GM23338 (cell line): ENCODE measurements at regions not wholly inside any gene's neighbourhood (a gene's known extent, or its start where the extent isn't known, plus 50 kb on each side); places are given as distances from the start of the nearest gene placed in this dataset.

Source experiments
- ATAC-seq: fragments of 200-7000 bp; cut with Tn5 transposase; 3 replicates; pipeline ENCODE4 v1.9.1; 2020
- DNase-seq: peaks from one replicate; pipeline ENCODE4 v3.0.0-alpha.2; 2015; ENCODE audit warnings: low spot score
- H2AFZ ChIP-seq: fragments of 200-600 bp; sonication (generic); 2 replicates; pipeline ENCODE4 v1.8.0; 2016; ENCODE audit warnings: antibody characterized with exemption, mild to moderate bottlenecking, moderate library complexity
- H3F3A ChIP-seq: fragments of 200-600 bp; sonication (generic); replicated peaks from 2 replicates; pipeline ENCODE4 v1.8.0; 2017; ENCODE audit warnings: antibody characterized with exemption, mixed run types, low read depth
- H3K27ac ChIP-seq: fragments of 200-600 bp; sonication (generic); 2 replicates; pipeline ENCODE4 v1.6.1; 2016; ENCODE audit warnings: low read depth
- H3K27me3 ChIP-seq: fragments of 200-600 bp; sonication (generic); 2 replicates; pipeline ENCODE4 v1.8.0; 2016; ENCODE audit warnings: mild to moderate bottlenecking, mixed run types, moderate library complexity; ENCODE audit not compliant: insufficient read depth
- H3K36me3 ChIP-seq: fragments of 200-600 bp; sonication (generic); 2 replicates; pipeline ENCODE4 v1.8.0; 2016; ENCODE audit warnings: mild to moderate bottlenecking; ENCODE audit not compliant: insufficient read depth
- H3K4me1 ChIP-seq: fragments of 200-600 bp; sonication (generic); 2 replicates; pipeline ENCODE4 v1.8.0; 2016; ENCODE audit warnings: mild to moderate bottlenecking, moderate library complexity; ENCODE audit not compliant: insufficient read depth
- H3K4me2 ChIP-seq: fragments of 200-600 bp; sonication (generic); 2 replicates; pipeline ENCODE4 v1.7.1; 2017; ENCODE audit warnings: mixed run types
- H3K4me3 ChIP-seq: fragments of 200-600 bp; sonication (generic); 2 replicates; pipeline ENCODE4 v1.6.1; 2016; ENCODE audit warnings: mixed run types
- H3K79me2 ChIP-seq: fragments of 200-600 bp; sonication (generic); replicated peaks from 2 replicates; pipeline ENCODE4 v1.8.0; 2017; ENCODE audit warnings: mild to moderate bottlenecking; ENCODE audit not compliant: insufficient read depth
- H3K9me2 ChIP-seq: fragments of 200-600 bp; sonication (generic); 2 replicates; pipeline ENCODE4 v1.8.0; 2017; ENCODE audit not compliant: insufficient read depth
- H4K20me1 ChIP-seq: fragments of 200-600 bp; sonication (generic); replicated peaks from 2 replicates; pipeline ENCODE4 v1.8.0; 2017; ENCODE audit warnings: mild to moderate bottlenecking; ENCODE audit not compliant: insufficient read depth
- H3K27ac Mint-ChIP-seq: 2 replicates; pipeline ENCODE4 v1.8.0; 2020; ENCODE audit warnings: inconsistent platforms, mild to moderate bottlenecking, moderate library complexity, mixed read lengths
- H3K27me3 Mint-ChIP-seq: 3 replicates; pipeline ENCODE4 v1.8.0; 2022; ENCODE audit warnings: low read depth, mild to moderate bottlenecking, moderate library complexity, mixed read lengths, inconsistent platforms; ENCODE audit not compliant: insufficient read depth, poor library complexity
- H3K36me3 Mint-ChIP-seq: 3 replicates; pipeline ENCODE4 v1.8.0; 2021; ENCODE audit warnings: low read depth, mild to moderate bottlenecking, inconsistent platforms, moderate library complexity, mixed read lengths
- H3K4me1 Mint-ChIP-seq: 3 replicates; pipeline ENCODE4 v1.8.0; 2020; ENCODE audit warnings: mild to moderate bottlenecking, inconsistent platforms, mixed read lengths
- H3K4me3 Mint-ChIP-seq: 3 replicates; pipeline ENCODE4 v1.8.0; 2021; ENCODE audit warnings: moderate library complexity, mild to moderate bottlenecking, inconsistent platforms, mixed read lengths
- H3K9me3 Mint-ChIP-seq: 3 replicates; pipeline ENCODE4 v1.8.0; 2020; ENCODE audit warnings: moderate library complexity, mild to moderate bottlenecking, inconsistent platforms, mixed read lengths
- CREB1 ChIP-seq: fragments of 250-450 bp; sonication (Bioruptor Pico); IDR thresholded peaks from 2 replicates; pipeline ENCODE4 v1.5.0; 2020; ENCODE audit warnings: low read depth, mild to moderate bottlenecking, moderate library complexity
- CTCF ChIP-seq, 2 experiments: fragments of 200-600 bp in 1 of 2; sonication (generic) in 1 of 2; conservative IDR thresholded peaks; 2 replicates each; pipeline versions ENCODE4 v1.5.1 to v1.6.1; 2016 to 2017; ENCODE audit warnings: antibody characterized with exemption in 2 of 2, low read depth in 2 of 2, mild to moderate bottlenecking in 2 of 2, moderate library complexity in 1 of 2
- ETS1 ChIP-seq: IDR thresholded peaks from 2 replicates; pipeline ENCODE4 v1.6.1; 2016; ENCODE audit warnings: antibody characterized with exemption
- EZH2 ChIP-seq: fragments of 200-600 bp; sonication (generic); IDR thresholded peaks from one replicate; pipeline ENCODE4 v1.8.0; 2017; ENCODE audit warnings: antibody characterized with exemption, mild to moderate bottlenecking, low read depth; ENCODE audit not compliant: unreplicated experiment
- EZH2phosphoT487 ChIP-seq: fragments of 200-600 bp; sonication (generic); IDR thresholded peaks from one replicate; pipeline ENCODE4 v1.8.1; 2018; ENCODE audit warnings: antibody characterized with exemption; ENCODE audit not compliant: unreplicated experiment
- JUNB ChIP-seq: IDR thresholded peaks from one replicate; pipeline ENCODE4 v1.6.1; 2016; ENCODE audit warnings: antibody characterized with exemption; ENCODE audit not compliant: unreplicated experiment
- NANOG ChIP-seq: IDR thresholded peaks from 2 replicates; pipeline ENCODE4 v1.6.1; 2016; ENCODE audit warnings: antibody characterized with exemption, borderline replicate concordance
- POLR2AphosphoS5 ChIP-seq: IDR thresholded peaks from 2 replicates; pipeline ENCODE4 v1.6.1; 2016; ENCODE audit warnings: antibody characterized with exemption, low read depth
- REST ChIP-seq: IDR thresholded peaks from one replicate; pipeline ENCODE4 v1.6.1; 2018; ENCODE audit warnings: antibody characterized with exemption; ENCODE audit not compliant: unreplicated experiment
- STAT1 ChIP-seq: IDR thresholded peaks from one replicate; pipeline ENCODE4 v1.6.1; 2016; ENCODE audit warnings: antibody characterized with exemption; ENCODE audit not compliant: unreplicated experiment
- ZNF114 ChIP-seq: fragments of 250-450 bp; sonication (Bioruptor Pico); IDR thresholded peaks from 2 replicates; pipeline ENCODE4 v1.5.0; 2020; ENCODE audit warnings: mild to moderate bottlenecking, moderate library complexity
- ZNF331 ChIP-seq: fragments of 250-450 bp; sonication (Bioruptor Pico); IDR thresholded peaks from 2 replicates; pipeline ENCODE4 v1.5.0; 2020; ENCODE audit warnings: low read depth, mild to moderate bottlenecking, moderate library complexity
- ZNF462 ChIP-seq: fragments of 250-450 bp; sonication (Bioruptor Pico); IDR thresholded peaks from 2 replicates; pipeline ENCODE4 v1.5.0; 2020; ENCODE audit warnings: mild to moderate bottlenecking, moderate library complexity

GRCh38 chr18:22545066-22545760 lies 127.5 kb upstream of the CTAGE1 start:
- Histone ChIP-seq H3K4me3 (no peak overlapping the region), H2AFZ (no peak overlapping the region), H3K9me2 (peaks cover 5% of the 10 kb centered on the region; the same call in 1 of the 2 replicates), H3K79me2 (no peaks in the 10 kb centered on the region), H3K36me3 (no peaks in the 10 kb centered on the region), H3K4me1 (peaks cover 4% of the 10 kb centered on the region; the same call in 1 of the 2 replicates), H3F3A (no peaks in the 10 kb centered on the region), H4K20me1 (no peaks in the 10 kb centered on the region), H3K27ac (no peak overlapping the region), H3K4me2 (no peak overlapping the region), H3K27me3 (no peaks in the 10 kb centered on the region)
- no peaks in the 10 kb centered on the region for H3K27me3 Mint-ChIP-seq
- no peak overlapping the region for H3K27ac Mint-ChIP-seq
- no peak for DNase-seq
- no peak for ATAC-seq
- no peak overlapping the region for H3K4me3 Mint-ChIP-seq
- H3K9me3 Mint-ChIP-seq, result no peaks in the 10 kb centered on the region; the same call in 2 of the 3 replicates
- peaks cover 6% of the 10 kb centered on the region; the same call in 2 of the 3 replicates for H3K4me1 Mint-ChIP-seq
- TF ChIP-seq ZNF331 (CRISPR knock-in tag), result no peak
- no peak for TF ChIP-seq JUNB
- no peak for TF ChIP-seq ZNF114 (CRISPR knock-in tag)
- no peak for TF ChIP-seq NANOG
- no peak for TF ChIP-seq POLR2AphosphoS5
- no peak for TF ChIP-seq STAT1
- TF ChIP-seq EZH2phosphoT487, result no peak
- TF ChIP-seq CREB1 (CRISPR knock-in tag), result no peak
- TF ChIP-seq ETS1, result no peak
- no peak for TF ChIP-seq CTCF (conservative IDR thresholded peaks at IDR 0.05; ENCODE audit: low read depth in 2 of 2)
- no peak for TF ChIP-seq ZNF462
- TF ChIP-seq EZH2, result no peak
- TF ChIP-seq REST, result no peak
- no peaks in the 10 kb centered on the region for H3K36me3 Mint-ChIP-seq
